AG09309 (cell line): ENCODE measurements at regions not wholly inside any gene's neighbourhood (a gene's known extent, or its start where the extent isn't known, plus 50 kb on each side); places are given as distances from the start of the nearest gene placed in this dataset.
"Not testable (repeated sequence)": the region's sequence is repeated elsewhere in the genome, so short reads cannot be mapped to it uniquely, and the experiment has no call there.

Source experiments
- DNase-seq: peaks from one replicate; pipeline ENCODE4 v3.0.0-alpha.2; 2010; ENCODE audit warnings: low read depth
- H3K4me3 ChIP-seq: 2 replicates; pipeline ENCODE4 v1.5.1; 2011; ENCODE audit warnings: mild to moderate bottlenecking, low read depth, low read length, moderate library complexity; ENCODE audit not compliant: control insufficient read depth
- CTCF ChIP-seq: IDR thresholded peaks from 2 replicates; pipeline ENCODE4 v1.5.1; 2011; ENCODE audit warnings: mild to moderate bottlenecking, low read depth, low read length, inconsistent platforms; ENCODE audit not compliant: insufficient read depth, control insufficient read depth; ENCODE audit errors: missing control alignments

- TF ChIP-seq CTCF, result no peak
- DNase-seq, result no peak
Observed at GRCh38 chr1:14424325-14425002, 174.0 kb upstream of the KAZN start.

GRCh38 chr1:14426854-14427253 is 171.6 kb upstream of the KAZN start:
- TF ChIP-seq CTCF, result no peak
- no peak for DNase-seq
- H3K4me3 ChIP-seq, result no peak overlapping the region

More at GRCh38 chr1:14424325-14425002, 174.0 kb upstream of the KAZN start:
- no peak overlapping the region for H3K4me3 ChIP-seq

GRCh38 chr1:14429577-14429976 is 168.9 kb upstream of the KAZN start:
- H3K4me3 ChIP-seq, result no peak overlapping the region
- no peak for TF ChIP-seq CTCF
- DNase-seq, result no peak

- not testable (repeated sequence) for DNase-seq, H3K4me3 ChIP-seq
Observed at GRCh38 chr1:14432728-14433127, 165.8 kb upstream of the KAZN start.

- no peak overlapping the region for H3K4me3 ChIP-seq
- no peak for DNase-seq
- TF ChIP-seq CTCF, result no peak
Observed at GRCh38 chr1:14435368-14436023, 163.0 kb upstream of the KAZN start.

GRCh38 chr1:14437417-14437918 is 161.0 kb upstream of the KAZN start:
- TF ChIP-seq CTCF, result no peak
- no peak overlapping the region for H3K4me3 ChIP-seq
- no peak for DNase-seq

- no peak for DNase-seq
- no peak overlapping the region for H3K4me3 ChIP-seq
- TF ChIP-seq CTCF, result no peak
Observed at GRCh38 chr1:14438127-14438769, 160.2 kb upstream of the KAZN start.
